ENCODE measurements at regions not wholly inside any gene's neighbourhood (a gene's known extent, or its start where the extent isn't known, plus 50 kb on each side); places are given as distances from the start of the nearest gene placed in this dataset.

DNA sequence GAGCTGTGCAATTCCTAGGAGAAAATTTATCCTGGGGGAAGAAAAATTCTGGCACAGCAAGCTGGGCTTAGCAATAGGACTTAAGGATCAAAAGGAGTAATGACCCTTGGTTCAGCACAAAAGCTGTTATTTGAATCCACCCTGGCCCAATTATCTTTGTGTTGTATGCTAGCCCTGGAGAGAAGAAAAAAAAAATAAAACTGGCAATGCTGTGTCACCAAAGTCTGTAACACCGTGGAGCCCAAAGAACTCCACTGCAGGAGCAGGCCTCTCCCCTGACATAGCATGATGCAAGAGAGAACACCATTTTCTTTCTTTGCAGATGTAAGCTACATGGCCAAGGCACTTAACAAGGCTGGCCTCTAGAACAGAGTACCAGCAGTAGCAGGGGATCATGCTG is 63.0 kb upstream of the ARHGAP5 start:
- Histone ChIP-seq H3K36me3 (ENCODE audit: control insufficient read depth, insufficient read depth, low read length) (no peaks in the 10 kb centered on the region), H3K4me1 (no peaks in the 10 kb centered on the region), H3K4me2 (ENCODE audit: low read length) (no peak overlapping the region), H3K9ac (no peak overlapping the region), H2AFZ (no peak overlapping the region), H3K9me3 (ENCODE audit: control insufficient read depth, low read length) (no peaks in the 10 kb centered on the region), H3K27me3 (ENCODE audit: control insufficient read depth, insufficient read depth, low read length) (no peaks in the 10 kb centered on the region), H3K4me3 (ENCODE audit: low read depth, low read length) (no peak overlapping the region), H3K27ac (no peak overlapping the region), H3K79me2 (no peaks in the 10 kb centered on the region)
- TF ChIP-seq, protein P1, sequence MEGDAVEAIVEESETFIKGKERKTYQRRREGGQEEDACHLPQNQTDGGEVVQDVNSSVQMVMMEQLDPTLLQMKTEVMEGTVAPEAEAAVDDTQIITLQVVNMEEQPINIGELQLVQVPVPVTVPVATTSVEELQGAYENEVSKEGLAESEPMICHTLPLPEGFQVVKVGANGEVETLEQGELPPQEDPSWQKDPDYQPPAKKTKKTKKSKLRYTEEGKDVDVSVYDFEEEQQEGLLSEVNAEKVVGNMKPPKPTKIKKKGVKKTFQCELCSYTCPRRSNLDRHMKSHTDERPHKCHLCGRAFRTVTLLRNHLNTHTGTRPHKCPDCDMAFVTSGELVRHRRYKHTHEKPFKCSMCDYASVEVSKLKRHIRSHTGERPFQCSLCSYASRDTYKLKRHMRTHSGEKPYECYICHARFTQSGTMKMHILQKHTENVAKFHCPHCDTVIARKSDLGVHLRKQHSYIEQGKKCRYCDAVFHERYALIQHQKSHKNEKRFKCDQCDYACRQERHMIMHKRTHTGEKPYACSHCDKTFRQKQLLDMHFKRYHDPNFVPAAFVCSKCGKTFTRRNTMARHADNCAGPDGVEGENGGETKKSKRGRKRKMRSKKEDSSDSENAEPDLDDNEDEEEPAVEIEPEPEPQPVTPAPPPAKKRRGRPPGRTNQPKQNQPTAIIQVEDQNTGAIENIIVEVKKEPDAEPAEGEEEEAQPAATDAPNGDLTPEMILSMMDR (IDR thresholded peaks at IDR 0.05), result no peak

DNA sequence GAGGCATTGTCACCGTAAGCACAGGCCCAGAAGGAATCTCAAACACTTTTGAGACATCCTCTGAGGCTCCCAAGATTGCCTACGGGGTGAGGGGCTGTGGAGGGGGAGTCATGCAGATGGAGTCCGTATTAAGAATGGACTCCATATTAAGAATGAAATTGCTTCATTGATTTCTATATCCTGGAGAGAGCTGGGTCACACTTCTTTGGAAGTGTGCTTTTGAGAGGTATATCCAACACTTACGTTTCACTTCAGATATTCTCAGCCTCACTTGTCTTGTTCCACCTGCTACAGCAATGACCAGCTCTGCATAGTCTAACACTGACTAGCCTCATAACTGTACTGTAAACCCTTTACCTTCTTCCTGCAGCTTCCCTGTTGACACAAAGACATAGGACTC is 62.6 kb upstream of the ARHGAP5 start:
- no peak overlapping the region for H2AFZ ChIP-seq
- no peaks in the 10 kb centered on the region for H3K79me2 ChIP-seq
- no peak overlapping the region for H3K27ac ChIP-seq
- H3K9me3 ChIP-seq (ENCODE audit: control insufficient read depth, low read length), result no peaks in the 10 kb centered on the region
- no peak overlapping the region for H3K9ac ChIP-seq
- no peak overlapping the region for H3K4me2 ChIP-seq (ENCODE audit: low read length)
- H3K4me3 ChIP-seq (ENCODE audit: low read depth, low read length), result no peak overlapping the region
- no peaks in the 10 kb centered on the region for H3K27me3 ChIP-seq (ENCODE audit: control insufficient read depth, insufficient read depth, low read length)
- TF ChIP-seq, protein P1 (IDR thresholded peaks at IDR 0.05), result no peak
- no peaks in the 10 kb centered on the region for H3K36me3 ChIP-seq (ENCODE audit: control insufficient read depth, insufficient read depth, low read length)
- no peaks in the 10 kb centered on the region for H3K4me1 ChIP-seq

DNA sequence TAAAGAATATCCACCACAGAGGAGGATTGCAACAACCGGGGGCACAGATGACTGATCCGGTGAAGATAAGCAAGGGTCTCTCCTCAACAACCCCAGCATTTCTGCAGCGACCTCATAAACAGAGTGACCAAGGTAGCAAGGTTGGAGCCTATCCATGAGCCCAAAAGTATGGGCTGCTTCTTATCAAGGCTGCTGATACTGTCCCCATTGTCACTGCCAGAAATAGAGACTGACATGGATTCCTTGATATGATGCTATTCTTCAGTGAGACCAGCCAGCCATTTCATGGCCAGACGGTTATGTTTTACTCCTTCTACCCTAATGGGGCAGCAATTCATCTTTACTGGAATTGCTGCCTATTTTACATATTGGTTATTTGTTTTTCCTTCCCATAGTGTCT is 61.9 kb upstream of the ARHGAP5 start:
- H3K27me3 ChIP-seq (ENCODE audit: control insufficient read depth, insufficient read depth, low read length), result no peaks in the 10 kb centered on the region
- H3K4me1 ChIP-seq, result no peaks in the 10 kb centered on the region
- H2AFZ ChIP-seq, result no peak overlapping the region
- H3K27ac ChIP-seq, result no peak overlapping the region
- H3K9ac ChIP-seq, result no peak overlapping the region
- no peaks in the 10 kb centered on the region for H3K79me2 ChIP-seq
- no peak overlapping the region for H3K4me3 ChIP-seq (ENCODE audit: low read depth, low read length)
- no peak overlapping the region for H3K4me2 ChIP-seq (ENCODE audit: low read length)
- H3K36me3 ChIP-seq (ENCODE audit: control insufficient read depth, insufficient read depth, low read length), result no peaks in the 10 kb centered on the region
- TF ChIP-seq, protein P1 (IDR thresholded peaks at IDR 0.05), result no peak
- no peaks in the 10 kb centered on the region for H3K9me3 ChIP-seq (ENCODE audit: control insufficient read depth, low read length)

DNA sequence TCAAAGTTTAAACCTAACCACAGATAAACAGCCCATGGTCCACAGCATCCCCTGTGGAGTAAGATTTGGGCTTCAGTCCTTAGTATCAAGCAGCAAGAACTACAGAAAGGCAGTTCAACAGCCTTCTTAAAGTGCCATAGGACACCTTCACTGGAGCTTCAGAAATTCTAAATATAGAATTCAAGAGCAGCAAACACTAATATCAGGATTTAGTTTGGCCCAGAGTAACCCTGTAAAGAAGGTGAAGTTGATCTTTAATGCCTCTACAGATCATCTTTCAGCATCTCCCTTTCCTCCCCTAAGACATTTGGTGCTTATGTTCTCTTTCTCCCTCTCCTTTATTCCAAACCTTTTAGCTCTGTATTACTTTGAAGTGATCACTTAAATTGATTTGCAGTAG is 59.5 kb upstream of the ARHGAP5 start:
- H3K9ac ChIP-seq, result no peak overlapping the region
- H3K4me2 ChIP-seq (ENCODE audit: low read length), result no peak overlapping the region
- H3K36me3 ChIP-seq (ENCODE audit: control insufficient read depth, insufficient read depth, low read length), result no peaks in the 10 kb centered on the region
- no peaks in the 10 kb centered on the region for H3K9me3 ChIP-seq (ENCODE audit: control insufficient read depth, low read length)
- TF ChIP-seq, protein P1 (IDR thresholded peaks at IDR 0.05), result no peak
- H3K79me2 ChIP-seq, result no peaks in the 10 kb centered on the region
- H3K4me1 ChIP-seq, result no peaks in the 10 kb centered on the region
- no peaks in the 10 kb centered on the region for H3K27me3 ChIP-seq (ENCODE audit: control insufficient read depth, insufficient read depth, low read length)
- H3K27ac ChIP-seq, result no peak overlapping the region
- H2AFZ ChIP-seq, result no peak overlapping the region
- H3K4me3 ChIP-seq (ENCODE audit: low read depth, low read length), result no peak overlapping the region

DNA sequence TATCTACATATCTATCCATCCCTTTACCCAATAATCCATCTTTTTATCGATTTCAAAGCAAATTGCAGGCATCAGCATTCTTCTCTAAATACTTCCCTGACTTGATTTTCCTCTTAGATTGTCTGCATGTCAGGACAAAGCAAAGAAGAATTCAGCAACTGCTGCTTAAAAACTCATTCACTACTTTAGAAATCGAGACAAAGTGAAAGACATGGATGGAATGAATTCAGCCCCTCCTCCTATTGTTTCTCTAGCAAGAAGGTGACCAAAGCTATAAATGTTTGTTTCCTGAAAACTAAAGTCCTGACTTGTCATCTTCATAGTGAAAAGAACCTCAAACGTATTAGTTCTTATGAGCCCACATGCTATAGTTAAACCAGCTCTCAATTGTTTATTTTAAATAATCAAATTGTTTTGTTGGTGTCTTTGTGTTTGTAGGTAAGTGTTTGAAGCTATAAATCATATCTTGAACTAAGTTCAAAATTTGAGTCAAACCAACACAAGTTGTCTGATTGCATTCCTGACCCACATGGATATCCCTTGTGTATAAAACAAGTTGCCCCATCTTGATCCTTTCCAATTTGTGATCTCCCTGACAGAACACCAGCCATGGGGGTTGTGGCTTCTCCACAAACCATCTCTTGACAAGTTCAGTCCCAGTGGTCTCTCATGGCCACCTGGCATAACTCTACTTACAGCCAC is 58.6 kb upstream of the ARHGAP5 start:
- Histone ChIP-seq H3K27me3 (ENCODE audit: control insufficient read depth, insufficient read depth, low read length) (no peaks in the 10 kb centered on the region), H3K4me2 (ENCODE audit: low read length) (no peak overlapping the region), H3K4me3 (ENCODE audit: low read depth, low read length) (no peak overlapping the region), H3K4me1 (no peaks in the 10 kb centered on the region), H3K79me2 (no peaks in the 10 kb centered on the region), H3K9me3 (ENCODE audit: control insufficient read depth, low read length) (no peaks in the 10 kb centered on the region), H3K36me3 (ENCODE audit: control insufficient read depth, insufficient read depth, low read length) (no peaks in the 10 kb centered on the region), H2AFZ (no peak overlapping the region), H3K9ac (no peak overlapping the region), H3K27ac (no peak overlapping the region)
- TF ChIP-seq, protein P1 (IDR thresholded peaks at IDR 0.05), result no peak

Measured in parathyroid adenoma (tissue), 2 donors.